H1 (cell line): ENCODE measurements at regions not wholly inside any gene's neighbourhood (a gene's known extent, or its start where the extent isn't known, plus 50 kb on each side); places are given as distances from the start of the nearest gene placed in this dataset.

Experiments used
- CTCF ChIA-PET: fragments of 300-600 bp; sonication (Branson Sonifier 250); formaldehyde crosslinking; loops from one replicate; lab custom pipeline; 2021; ENCODE audit not compliant: partially characterized antibody; lab: Charles Lee
- POLR2A ChIA-PET: fragments of 300-600 bp; sonication (Branson Sonifier 250); formaldehyde crosslinking; loops from one replicate; lab custom pipeline; 2021; ENCODE audit warnings: inconsistent platforms; ENCODE audit not compliant: partially characterized antibody; lab: Charles Lee
- DNase-seq, 2 experiments: peaks; one replicate each; pipeline versions ENCODE4 v3.0.0 to v3.0.0-alpha.2; 2010 to 2022; ENCODE audit warnings: low spot score in 2 of 2, low read depth in 1 of 2, mixed read lengths in 1 of 2
- FAIRE-seq: peaks from 2 replicates; lab custom pipeline; 2011; peaks lifted over from hg19 to GRCh38; lab: Jason Lieb, UNC
- H2AFZ ChIP-seq: 2 replicates; pipeline ENCODE4 v1.8.1; 2012; ENCODE audit warnings: low read length, inconsistent platforms
- H2AK5ac ChIP-seq: 2 replicates; pipeline ENCODE4 v1.6.1; 2013; ENCODE audit warnings: low read depth, low read length
- H2BK120ac ChIP-seq: replicated peaks from 2 replicates; pipeline ENCODE3; 2013; ENCODE audit warnings: low read depth, low read length, inconsistent platforms
- H2BK12ac ChIP-seq: 2 replicates; pipeline ENCODE4 v1.6.1; 2013; ENCODE audit warnings: low read depth, low read length
- H2BK15ac ChIP-seq: 2 replicates; pipeline ENCODE4 v1.6.1; 2013; ENCODE audit warnings: low read length
- H2BK20ac ChIP-seq: 2 replicates; pipeline ENCODE4 v1.6.1; 2013; ENCODE audit warnings: low read length
- H2BK5ac ChIP-seq: 2 replicates; pipeline ENCODE4 v1.6.1; 2013; ENCODE audit warnings: low read depth, low read length
- H3K14ac ChIP-seq: 2 replicates; pipeline ENCODE4 v1.6.1; 2013; ENCODE audit warnings: inconsistent platforms; ENCODE audit not compliant: insufficient read length
- H3K18ac ChIP-seq: 2 replicates; pipeline ENCODE4 v1.6.1; 2013; ENCODE audit warnings: low read length; ENCODE audit errors: extremely low read depth
- H3K23ac ChIP-seq: 2 replicates; pipeline ENCODE4 v1.6.1; 2013; ENCODE audit warnings: inconsistent platforms; ENCODE audit not compliant: insufficient read length
- H3K23me2 ChIP-seq: 2 replicates; pipeline ENCODE4 v1.6.1; 2013; ENCODE audit warnings: low read depth, low read length
- H3K27ac ChIP-seq: 2 replicates; pipeline ENCODE4 v1.6.1; 2011; ENCODE audit warnings: low read depth, low read length, inconsistent platforms
- H3K27me3 ChIP-seq, 4 experiments: replicated peaks in 1 of 4; 1 replicate in 1 of 4; 2 replicates in 3 of 4; pipeline versions ENCODE4 v1.6.1 to v1.8.1; 2011 to 2013; ENCODE audit warnings: low read length in 3 of 4, mild to moderate bottlenecking in 3 of 4, inconsistent platforms in 2 of 4, mixed read lengths in 2 of 4, moderate library complexity in 1 of 4; ENCODE audit not compliant: control insufficient read depth in 3 of 4, insufficient read depth in 3 of 4; ENCODE audit errors: extremely low read depth in 1 of 4
- H3K36me3 ChIP-seq, 4 experiments: 2 replicates each; pipeline versions ENCODE4 v1.6.1 to v1.8.1; 2011 to 2013; ENCODE audit warnings: mild to moderate bottlenecking in 4 of 4, low read length in 3 of 4, moderate library complexity in 2 of 4, control low read depth in 1 of 4, inconsistent platforms in 1 of 4; ENCODE audit not compliant: insufficient read depth in 4 of 4, control insufficient read depth in 2 of 4
- H3K4ac ChIP-seq: replicated peaks from 2 replicates; pipeline ENCODE3; 2013; ENCODE audit warnings: low read length, low read depth, mixed read lengths, inconsistent platforms; ENCODE audit not compliant: insufficient read length
- H3K4me1 ChIP-seq, 4 experiments: replicated peaks in 1 of 4; 1 replicate in 1 of 4; 2 replicates in 3 of 4; pipeline versions ENCODE4 v1.6.1 to v1.8.1; 2011 to 2013; ENCODE audit warnings: low read length in 3 of 4, inconsistent platforms in 2 of 4, mixed read lengths in 1 of 4; ENCODE audit not compliant: insufficient read depth in 4 of 4, control insufficient read depth in 3 of 4
- H3K4me2 ChIP-seq, 2 experiments: 2 replicates each; pipeline versions ENCODE4 v1.6.1 to v1.8.1; 2011 to 2013; ENCODE audit warnings: low read depth in 2 of 2, low read length in 2 of 2, control low read depth in 1 of 2, inconsistent platforms in 1 of 2, mild to moderate bottlenecking in 1 of 2; ENCODE audit not compliant: insufficient read depth in 1 of 2
- H3K4me3 ChIP-seq, 4 experiments: fragments of 200-600, 300-600 bp in 1 of 4; sonication (generic), shearing (Covaris generic), sonication (Bioruptor Twin) in 1 of 4; 2 replicates each; pipeline versions ENCODE4 v1.5.1 to v1.8.1; 2011 to 2016; ENCODE audit warnings: low read length in 4 of 4, low read depth in 3 of 4, control low read depth in 2 of 4, inconsistent platforms in 2 of 4, mild to moderate bottlenecking in 2 of 4, mixed read lengths in 1 of 4, moderate library complexity in 1 of 4; ENCODE audit not compliant: insufficient read depth in 2 of 4; ENCODE audit errors: extremely low read depth in 1 of 4
- H3K56ac ChIP-seq: replicated peaks from 2 replicates; pipeline ENCODE3; 2013; ENCODE audit warnings: low read depth, mild to moderate bottlenecking, mixed read lengths, low read length, inconsistent platforms; ENCODE audit not compliant: insufficient read length
- H3K79me1 ChIP-seq: 2 replicates; pipeline ENCODE4 v1.6.1; 2013; ENCODE audit warnings: low read depth, low read length, control low read depth
- H3K79me2 ChIP-seq, 2 experiments: 2 replicates each; pipeline versions ENCODE4 v1.6.1 to v1.8.1; 2012 to 2013; ENCODE audit warnings: low read length in 2 of 2, mild to moderate bottlenecking in 2 of 2, inconsistent platforms in 1 of 2; ENCODE audit not compliant: insufficient read depth in 2 of 2, control insufficient read depth in 1 of 2
- H3K9ac ChIP-seq, 4 experiments: replicated peaks in 1 of 4; 1 replicate in 1 of 4; 2 replicates in 3 of 4; pipeline versions ENCODE4 v1.6.1 to v1.8.1; 2011 to 2013; ENCODE audit warnings: low read depth in 3 of 4, low read length in 3 of 4, control low read depth in 2 of 4, mild to moderate bottlenecking in 2 of 4, moderate library complexity in 2 of 4, inconsistent platforms in 1 of 4; ENCODE audit errors: extremely low read depth in 1 of 4
- H3K9me3 ChIP-seq, 2 experiments: 2 replicates each; pipeline versions ENCODE4 v1.6.1 to v1.8.1; 2012 to 2013; ENCODE audit warnings: mild to moderate bottlenecking in 2 of 2, moderate library complexity in 2 of 2, control low read depth in 1 of 2, inconsistent platforms in 1 of 2, low read depth in 1 of 2, low read length in 1 of 2, mixed read lengths in 1 of 2; ENCODE audit not compliant: insufficient read depth in 2 of 2
- H4K20me1 ChIP-seq, 2 experiments: replicated peaks in 1 of 2; 2 replicates each; pipeline versions ENCODE3 to v1.8.1; 2011 to 2013; ENCODE audit warnings: inconsistent platforms in 2 of 2, low read length in 2 of 2, mild to moderate bottlenecking in 1 of 2; ENCODE audit not compliant: insufficient read depth in 2 of 2, control insufficient read depth in 1 of 2
- H4K5ac ChIP-seq: 2 replicates; pipeline ENCODE4 v1.6.1; 2013; ENCODE audit warnings: low read length, low read depth, mixed read lengths, inconsistent platforms; ENCODE audit not compliant: insufficient read length
- H4K8ac ChIP-seq: 2 replicates; pipeline ENCODE4 v1.8.0; 2013; ENCODE audit warnings: mild to moderate bottlenecking, moderate library complexity, low read length, inconsistent platforms; ENCODE audit not compliant: insufficient read depth; ENCODE audit errors: extremely low read depth
- H4K91ac ChIP-seq: replicated peaks from 2 replicates; pipeline ENCODE3; 2013; ENCODE audit warnings: low read length, mixed read lengths, inconsistent platforms; ENCODE audit not compliant: insufficient read length
- HDAC2 ChIP-seq, 2 experiments: fragments of 300-600 bp in 1 of 2; sonication (generic) in 1 of 2; IDR thresholded peaks; 2 replicates each; pipeline ENCODE4 v1.6.1; 2011 to 2012; ENCODE audit warnings: low read depth in 2 of 2, low read length in 2 of 2, mild to moderate bottlenecking in 2 of 2, moderate library complexity in 2 of 2, borderline replicate concordance in 1 of 2, inconsistent platforms in 1 of 2
- JUND ChIP-seq: IDR thresholded peaks from 2 replicates; pipeline ENCODE4 v1.6.1; 2011; ENCODE audit warnings: mild to moderate bottlenecking, improper control_type of control experiment, low read length
- NRF1 ChIP-seq: IDR thresholded peaks from 2 replicates; pipeline ENCODE4 v1.6.1; 2011; ENCODE audit warnings: mild to moderate bottlenecking, low read depth, low read length, improper control_type of control experiment
- PHF8 ChIP-seq: fragments of 200-600 bp; sonication (generic); conservative IDR thresholded peaks from 2 replicates; pipeline ENCODE4 v1.7.1; 2012; ENCODE audit warnings: low read depth, mild to moderate bottlenecking, inconsistent platforms, low read length, moderate library complexity
- RNF2 ChIP-seq: fragments of 200-900, 300-1000 bp; sonication (generic); IDR thresholded peaks from 2 replicates; pipeline ENCODE4 v1.7.1; 2016; ENCODE audit warnings: borderline replicate concordance, low read depth, mild to moderate bottlenecking, antibody characterized with exemption, low read length; ENCODE audit not compliant: poor library complexity, severe bottlenecking; ENCODE audit errors: missing control alignments
- SAP30 ChIP-seq: fragments of 300-600 bp; sonication (generic); IDR thresholded peaks from 2 replicates; pipeline ENCODE4 v1.7.1; 2012; ENCODE audit warnings: low read length, moderate library complexity, mild to moderate bottlenecking, inconsistent platforms; ENCODE audit not compliant: insufficient read depth, insufficient replicate concordance
- WGBS, 2 experiments: shearing (Covaris generic) in 1 of 2; methylation state at CpG; one replicate each; pipeline versions ENCODE4 v1.1.6 to v1.1.7; 2013 to 2015; ENCODE audit warnings: low lambda C conversion rate in 2 of 2, mixed read lengths in 2 of 2, inconsistent platforms in 1 of 2, low coverage in 1 of 2, missing lambda C conversion rate in 1 of 2; ENCODE audit not compliant: insufficient replicate concordance in 2 of 2, insufficient coverage in 1 of 2, insufficient read length in 1 of 2; ENCODE audit errors: extremely low coverage in 1 of 2, missing lambda C conversion rate in 1 of 2; 5-methylcytosine and 5-hydroxymethylcytosine counted together
- TF ChIP-seq, protein P1 (sequence below), 3 experiments: IDR thresholded peaks; 1 replicate in 2 of 3; 2 replicates in 1 of 3; pipeline versions ENCODE4 v1.5.1 to v1.6.1; 2011; ENCODE audit warnings: low read length in 3 of 3, mild to moderate bottlenecking in 3 of 3, inconsistent platforms in 2 of 3, low read depth in 1 of 3, moderate library complexity in 1 of 3; ENCODE audit not compliant: insufficient read depth in 1 of 3; ENCODE audit errors: control extremely low read depth in 1 of 3
- TF ChIP-seq, protein P2 (sequence below): IDR thresholded peaks from 2 replicates; pipeline ENCODE4 v1.6.1; 2012; ENCODE audit warnings: inconsistent platforms

DNA sequence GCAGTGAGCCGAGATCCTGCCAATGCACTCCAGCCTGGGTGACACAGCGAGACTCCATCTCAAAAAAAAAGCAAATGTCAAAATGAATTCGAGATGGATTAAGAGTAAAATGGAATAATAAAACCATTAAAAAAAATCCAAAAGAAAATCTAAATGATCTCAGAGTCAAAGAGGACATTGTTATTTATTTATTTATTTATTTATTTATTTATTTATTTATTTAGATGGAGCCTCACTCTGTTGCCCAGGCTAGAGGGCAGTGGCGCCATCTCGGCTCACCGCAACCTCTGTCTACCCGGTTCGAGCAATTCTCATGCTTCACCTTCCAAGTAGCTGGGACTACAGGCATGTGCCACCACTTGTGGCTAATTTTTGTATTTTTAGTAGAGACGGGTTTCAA is 349.2 kb downstream of the ANKRD30A start:
- Histone ChIP-seq H2BK15ac (no peak overlapping the region), H3K23ac (no peak overlapping the region), H3K4me1 (no peaks in the 10 kb centered on the region), H3K79me2 (no peaks in the 10 kb centered on the region), H3K27me3 (no peaks in the 10 kb centered on the region), H4K5ac (no peak overlapping the region), H2BK20ac (no peak overlapping the region), H3K4me3 (no peak overlapping the region), H3K9me3 (peaks cover 37 to 76% of the 10 kb centered on the region in 2 experiments), H3K4me2 (no peak overlapping the region), H2AK5ac (no peak overlapping the region), H2BK12ac (no peak overlapping the region), H3K56ac (no peak overlapping the region), H2BK120ac (no peak overlapping the region), H4K8ac (no peak overlapping the region), H3K4ac (no peak overlapping the region), H2BK5ac (no peak overlapping the region), H3K79me1 (no peaks in the 10 kb centered on the region), H3K14ac (no peak overlapping the region), H3K9ac (no peak overlapping the region), H3K36me3 (no peaks in the 10 kb centered on the region), H2AFZ (no peak overlapping the region), H3K18ac (no peak overlapping the region), H3K23me2 (no peaks in the 10 kb centered on the region), H4K91ac (no peak overlapping the region), H3K27ac (no peak overlapping the region), H4K20me1 (no peaks in the 10 kb centered on the region)
- 96% methylated on average over 9 of the region's 9 CpGs; no CpG with 5 or more reads in 1 of the 2 experiments for WGBS, 2 experiments
- no peak for TF ChIP-seq SAP30
- TF ChIP-seq, protein P1, sequence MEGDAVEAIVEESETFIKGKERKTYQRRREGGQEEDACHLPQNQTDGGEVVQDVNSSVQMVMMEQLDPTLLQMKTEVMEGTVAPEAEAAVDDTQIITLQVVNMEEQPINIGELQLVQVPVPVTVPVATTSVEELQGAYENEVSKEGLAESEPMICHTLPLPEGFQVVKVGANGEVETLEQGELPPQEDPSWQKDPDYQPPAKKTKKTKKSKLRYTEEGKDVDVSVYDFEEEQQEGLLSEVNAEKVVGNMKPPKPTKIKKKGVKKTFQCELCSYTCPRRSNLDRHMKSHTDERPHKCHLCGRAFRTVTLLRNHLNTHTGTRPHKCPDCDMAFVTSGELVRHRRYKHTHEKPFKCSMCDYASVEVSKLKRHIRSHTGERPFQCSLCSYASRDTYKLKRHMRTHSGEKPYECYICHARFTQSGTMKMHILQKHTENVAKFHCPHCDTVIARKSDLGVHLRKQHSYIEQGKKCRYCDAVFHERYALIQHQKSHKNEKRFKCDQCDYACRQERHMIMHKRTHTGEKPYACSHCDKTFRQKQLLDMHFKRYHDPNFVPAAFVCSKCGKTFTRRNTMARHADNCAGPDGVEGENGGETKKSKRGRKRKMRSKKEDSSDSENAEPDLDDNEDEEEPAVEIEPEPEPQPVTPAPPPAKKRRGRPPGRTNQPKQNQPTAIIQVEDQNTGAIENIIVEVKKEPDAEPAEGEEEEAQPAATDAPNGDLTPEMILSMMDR (IDR thresholded peaks at IDR 0.05; ENCODE audit: control extremely low read depth in 1 of 3, insufficient read depth in 1 of 3, low read depth in 1 of 3, low read length in 3 of 3) = no peak
- TF ChIP-seq PHF8 = no peak
- TF ChIP-seq, protein P2, sequence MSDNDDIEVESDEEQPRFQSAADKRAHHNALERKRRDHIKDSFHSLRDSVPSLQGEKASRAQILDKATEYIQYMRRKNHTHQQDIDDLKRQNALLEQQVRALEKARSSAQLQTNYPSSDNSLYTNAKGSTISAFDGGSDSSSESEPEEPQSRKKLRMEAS = no peak
- TF ChIP-seq RNF2 = no peak
- no peak for TF ChIP-seq JUND
- no peak for TF ChIP-seq HDAC2 (IDR thresholded peaks at IDR 0.05; ENCODE audit: borderline replicate concordance in 1 of 2, low read depth in 2 of 2, low read length in 2 of 2)
- no peak for TF ChIP-seq NRF1
- DNase-seq (no peak), FAIRE-seq (no peak)
- POLR2A ChIA-PET = no interaction called here
- CTCF ChIA-PET = no interaction called here
